ENCODE measurements at regions not wholly inside any gene's neighbourhood (a gene's known extent, or its start where the extent isn't known, plus 50 kb on each side); places are given as distances from the start of the nearest gene placed in this dataset.

DNA sequence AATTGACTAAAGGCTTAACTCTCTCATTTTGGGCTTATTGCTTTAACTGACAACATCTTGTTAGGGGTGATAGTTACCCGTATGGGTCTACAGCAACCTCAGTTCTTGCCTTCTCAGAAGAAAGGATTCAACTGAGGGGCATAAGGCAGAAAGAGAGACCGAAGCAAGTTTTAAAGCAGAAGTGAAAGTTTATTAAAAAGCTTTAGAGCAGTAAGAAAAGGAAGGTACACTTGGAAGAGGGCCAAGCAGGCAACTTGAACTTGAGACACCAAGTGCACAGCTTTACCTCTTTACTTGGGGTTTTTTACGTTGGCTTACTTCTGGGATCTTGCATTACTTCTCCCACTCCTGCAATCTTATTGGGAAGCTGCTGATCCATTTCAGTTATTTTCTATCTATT, 246.9 kb upstream of the PRR20A start:
- Mint-ChIP-seq H3K36me3 (ENCODE audit: low read depth) (no peaks in the 10 kb centered on the region), H3K27ac (no peak overlapping the region), H3K27me3 (no peaks in the 10 kb centered on the region), H3K9me3 (peaks cover 7% of the 10 kb centered on the region), H3K4me1 (ENCODE audit: low read depth) (no peaks in the 10 kb centered on the region), H3K4me3 (no peak overlapping the region)
- TF ChIP-seq, protein P1, sequence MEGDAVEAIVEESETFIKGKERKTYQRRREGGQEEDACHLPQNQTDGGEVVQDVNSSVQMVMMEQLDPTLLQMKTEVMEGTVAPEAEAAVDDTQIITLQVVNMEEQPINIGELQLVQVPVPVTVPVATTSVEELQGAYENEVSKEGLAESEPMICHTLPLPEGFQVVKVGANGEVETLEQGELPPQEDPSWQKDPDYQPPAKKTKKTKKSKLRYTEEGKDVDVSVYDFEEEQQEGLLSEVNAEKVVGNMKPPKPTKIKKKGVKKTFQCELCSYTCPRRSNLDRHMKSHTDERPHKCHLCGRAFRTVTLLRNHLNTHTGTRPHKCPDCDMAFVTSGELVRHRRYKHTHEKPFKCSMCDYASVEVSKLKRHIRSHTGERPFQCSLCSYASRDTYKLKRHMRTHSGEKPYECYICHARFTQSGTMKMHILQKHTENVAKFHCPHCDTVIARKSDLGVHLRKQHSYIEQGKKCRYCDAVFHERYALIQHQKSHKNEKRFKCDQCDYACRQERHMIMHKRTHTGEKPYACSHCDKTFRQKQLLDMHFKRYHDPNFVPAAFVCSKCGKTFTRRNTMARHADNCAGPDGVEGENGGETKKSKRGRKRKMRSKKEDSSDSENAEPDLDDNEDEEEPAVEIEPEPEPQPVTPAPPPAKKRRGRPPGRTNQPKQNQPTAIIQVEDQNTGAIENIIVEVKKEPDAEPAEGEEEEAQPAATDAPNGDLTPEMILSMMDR (IDR thresholded peaks at IDR 0.05): no peak
- DNase-seq: no peak
- CTCF ChIA-PET: no interaction called here
- intact Hi-C loops (cut with micrococcal nuclease): no loop called here
- POLR2A ChIA-PET: no interaction called here
- no peak for ATAC-seq

DNA sequence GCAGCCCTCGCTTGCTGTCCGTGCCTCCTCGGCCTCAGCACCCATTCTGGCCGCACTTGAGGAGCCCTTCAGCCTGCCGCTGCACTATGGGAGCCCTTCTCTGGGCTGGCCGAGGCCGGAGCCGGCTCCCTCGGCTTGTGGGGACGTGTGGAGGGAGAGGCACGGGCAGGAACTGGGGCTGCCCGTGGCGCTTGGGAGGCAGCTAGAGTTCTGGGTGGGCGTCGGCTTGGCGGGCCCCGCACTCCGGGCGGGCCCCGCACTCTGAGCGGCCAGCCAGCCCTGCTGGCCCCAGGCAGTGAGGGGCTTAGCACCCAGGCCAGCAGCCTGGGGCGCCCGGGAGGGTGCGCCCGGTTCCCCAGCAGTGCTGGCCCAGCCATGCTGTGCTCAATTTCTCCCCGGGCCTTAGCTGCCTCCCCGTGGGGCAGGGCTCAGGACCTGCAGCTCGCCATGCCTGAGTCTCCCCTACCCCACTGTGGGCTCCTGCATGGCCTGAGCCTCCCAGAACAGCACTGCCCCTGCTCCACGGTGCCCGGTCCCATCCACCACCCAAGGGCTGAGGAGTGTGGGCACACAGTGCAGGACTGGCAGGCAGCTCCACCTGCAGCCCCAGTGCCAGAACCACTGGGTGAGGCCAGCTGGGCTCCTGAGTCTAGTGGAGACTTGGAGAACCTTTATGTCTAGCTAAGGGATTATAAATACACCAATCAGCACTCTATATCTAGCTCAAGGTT, 240.0 kb upstream of the PRR20A start:
- TF ChIP-seq, protein P1 (IDR thresholded peaks at IDR 0.05): no peak
- no peaks in the 10 kb centered on the region for H3K4me1 Mint-ChIP-seq (ENCODE audit: low read depth)
- peaks cover 9% of the 10 kb centered on the region for H3K9me3 Mint-ChIP-seq
- CTCF ChIA-PET: no interaction called here
- no peak overlapping the region for H3K27ac Mint-ChIP-seq
- H3K4me3 Mint-ChIP-seq: no peak overlapping the region
- POLR2A ChIA-PET: no interaction called here
- no peaks in the 10 kb centered on the region for H3K36me3 Mint-ChIP-seq (ENCODE audit: low read depth)
- ATAC-seq: no peak
- intact Hi-C loops (cut with micrococcal nuclease): no loop called here
- no peaks in the 10 kb centered on the region for H3K27me3 Mint-ChIP-seq
- no peak for DNase-seq

DNA sequence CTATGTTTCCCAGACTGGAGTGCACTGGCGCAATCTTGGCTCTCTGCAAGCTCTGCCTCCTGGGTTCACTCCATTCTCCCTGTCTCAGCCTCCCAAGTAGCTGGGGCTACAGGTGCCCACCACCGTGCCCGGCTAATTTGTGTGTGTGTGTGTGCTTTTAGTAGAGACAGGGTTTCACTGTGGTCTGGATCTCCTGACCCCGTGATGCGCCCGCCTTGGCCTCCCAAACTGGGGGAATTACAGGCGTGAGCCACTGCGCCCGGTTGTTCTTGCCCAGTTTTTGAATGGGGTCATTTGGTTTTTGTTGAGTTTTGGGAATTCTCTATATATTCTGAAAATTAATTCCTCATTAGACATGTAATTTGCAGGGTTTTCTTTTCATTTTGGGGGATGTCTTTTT, 238.4 kb upstream of the PRR20A start:
- H3K36me3 Mint-ChIP-seq (ENCODE audit: low read depth): no peaks in the 10 kb centered on the region
- no peak overlapping the region for H3K4me3 Mint-ChIP-seq
- POLR2A ChIA-PET: no interaction called here
- no peak overlapping the region for H3K27ac Mint-ChIP-seq
- intact Hi-C loops (cut with micrococcal nuclease): no loop called here
- peaks cover 9% of the 10 kb centered on the region for H3K9me3 Mint-ChIP-seq
- CTCF ChIA-PET: no interaction called here
- H3K4me1 Mint-ChIP-seq (ENCODE audit: low read depth): no peaks in the 10 kb centered on the region
- DNase-seq: no peak
- no peak for ATAC-seq
- TF ChIP-seq, protein P1 (IDR thresholded peaks at IDR 0.05): no peak
- no peaks in the 10 kb centered on the region for H3K27me3 Mint-ChIP-seq

DNA sequence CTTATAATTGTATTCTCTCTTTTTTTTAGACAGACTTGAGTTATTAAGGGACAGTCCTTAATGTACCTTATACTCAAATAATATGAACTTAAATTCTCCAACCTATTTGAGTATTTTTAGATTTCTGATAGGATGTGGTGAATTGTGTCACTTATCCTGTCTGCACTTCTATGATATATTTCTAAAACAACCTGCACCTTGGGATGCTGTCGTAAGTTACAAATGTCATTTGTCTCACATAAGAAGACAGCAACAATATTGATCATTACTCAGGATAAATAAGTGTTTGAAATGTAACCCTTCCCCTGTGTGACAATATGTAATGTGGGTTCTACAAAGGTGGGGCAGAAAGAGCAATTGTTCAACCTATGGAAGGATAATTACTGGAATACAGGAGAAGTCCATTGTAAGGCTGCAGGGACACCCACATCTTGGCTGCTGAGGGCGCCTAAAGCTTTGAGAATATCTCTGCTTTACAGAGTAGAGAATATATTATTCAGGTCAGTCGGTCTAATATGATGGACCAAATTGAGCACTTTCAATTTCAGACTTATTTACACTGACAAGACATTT, 236.9 kb upstream of the PRR20A start:
- POLR2A ChIA-PET: no interaction called here
- Mint-ChIP-seq H3K9me3 (peaks cover 9% of the 10 kb centered on the region), H3K4me3 (no peak overlapping the region), H3K36me3 (ENCODE audit: low read depth) (no peaks in the 10 kb centered on the region), H3K27ac (no peak overlapping the region), H3K4me1 (ENCODE audit: low read depth) (no peaks in the 10 kb centered on the region), H3K27me3 (no peaks in the 10 kb centered on the region)
- CTCF ChIA-PET: no interaction called here
- ATAC-seq (no peak), DNase-seq (no peak)
- TF ChIP-seq, protein P1 (IDR thresholded peaks at IDR 0.05): no peak
- intact Hi-C loops (cut with micrococcal nuclease): no loop called here

DNA sequence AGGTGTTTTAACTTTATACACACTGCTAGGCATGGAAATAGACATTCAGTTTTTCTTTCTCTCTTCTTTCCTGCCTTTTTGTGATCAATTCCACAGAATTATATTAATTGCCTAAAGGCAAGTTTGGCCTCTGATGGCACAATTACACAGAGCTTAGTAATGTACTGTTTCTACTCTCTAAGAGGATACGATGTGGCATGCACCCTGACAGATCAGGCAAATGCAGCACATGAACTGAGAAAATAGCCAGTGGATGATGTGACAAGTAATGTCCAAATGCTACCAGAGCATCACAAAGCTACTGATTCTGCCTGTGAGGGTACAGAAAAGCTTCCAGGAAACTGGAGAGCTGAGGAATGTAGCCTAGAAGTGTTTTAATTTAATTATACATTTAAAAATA, 233.8 kb upstream of the PRR20A start:
- Mint-ChIP-seq H3K27me3 (no peaks in the 10 kb centered on the region), H3K36me3 (ENCODE audit: low read depth) (no peaks in the 10 kb centered on the region), H3K4me1 (ENCODE audit: low read depth) (no peaks in the 10 kb centered on the region), H3K27ac (no peak overlapping the region), H3K9me3 (peaks cover 2% of the 10 kb centered on the region), H3K4me3 (no peak overlapping the region)
- intact Hi-C loops (cut with micrococcal nuclease): no loop called here
- ChIA-PET POLR2A (no interaction called here), CTCF (no interaction called here)
- ATAC-seq (no peak), DNase-seq (no peak)
- TF ChIP-seq, protein P1 (IDR thresholded peaks at IDR 0.05): no peak
